ENCODE measurements at regions not wholly inside any gene's neighbourhood (a gene's known extent, or its start where the extent isn't known, plus 50 kb on each side); places are given as distances from the start of the nearest gene placed in this dataset.
"Not testable (repeated sequence)": the region's sequence is repeated elsewhere in the genome, so short reads cannot be mapped to it uniquely, and the experiment has no call there.

- DNase-seq: no peak
These were observed 274.7 kb upstream of the ID4 start for GRCh38 chr6:19562468-19562867.

GRCh38 chr6:19569563-19569962 is 267.6 kb upstream of the ID4 start:
- DNase-seq: peak in 2 of 3 experiments; percentile 4 to 47

GRCh38 chr6:19571176-19571575 is 266.0 kb upstream of the ID4 start:
- no peak for DNase-seq

- DNase-seq: peak in 1 of 3 experiments; percentile 6
These were observed 258.7 kb upstream of the ID4 start for GRCh38 chr6:19578481-19578880.

GRCh38 chr6:19584207-19584606 is 253.0 kb upstream of the ID4 start:
- DNase-seq: not testable (repeated sequence)

GRCh38 chr6:19587238-19587942 is 249.8 kb upstream of the ID4 start:
- no peak for DNase-seq

- DNase-seq: no peak
These were observed 246.6 kb upstream of the ID4 start for GRCh38 chr6:19590501-19591131.

GRCh38 chr6:19597809-19598320 is 239.3 kb upstream of the ID4 start:
- no peak for DNase-seq

- peak; percentile 8 to 74 (median 71) for DNase-seq
These were observed 237.2 kb upstream of the ID4 start for GRCh38 chr6:19599796-19600464.

GRCh38 chr6:19602434-19603013 is 234.6 kb upstream of the ID4 start:
- DNase-seq: peak in 2 of 3 experiments; percentile 38 to 72

GRCh38 chr6:19603721-19604120 is 233.4 kb upstream of the ID4 start:
- DNase-seq: no peak

GRCh38 chr6:19605624-19606023 is 231.5 kb upstream of the ID4 start:
- DNase-seq: no peak

GRCh38 chr6:19608546-19608945 is 228.6 kb upstream of the ID4 start:
- DNase-seq: no peak

- no peak for DNase-seq
These were observed 227.1 kb upstream of the ID4 start for GRCh38 chr6:19609972-19610641.

GRCh38 chr6:19612672-19613466 is 224.3 kb upstream of the ID4 start:
- DNase-seq: not testable (repeated sequence)

GRCh38 chr6:19613678-19614077 is 223.5 kb upstream of the ID4 start:
- no peak for DNase-seq

- DNase-seq: no peak
These were observed 221.1 kb upstream of the ID4 start for GRCh38 chr6:19616022-19616421.

- DNase-seq: peak in 1 of 3 experiments; percentile 82
These were observed 204.9 kb upstream of the ID4 start for GRCh38 chr6:19632230-19632629.

- peak in 2 of 3 experiments; percentile 59 to 67 for DNase-seq
These were observed 204.4 kb upstream of the ID4 start for GRCh38 chr6:19632786-19633185.

- DNase-seq: no peak
These were observed 201.4 kb upstream of the ID4 start for GRCh38 chr6:19635728-19636127.

GRCh38 chr6:19637010-19637409 is 200.2 kb upstream of the ID4 start:
- no peak for DNase-seq

- DNase-seq: no peak
These were observed 198.2 kb upstream of the ID4 start for GRCh38 chr6:19638931-19639330.

Measured in NCI-H1417 (cell line).